Endodermal cell (in vitro differentiated cells): ENCODE measurements at regions not wholly inside any gene's neighbourhood (a gene's known extent, or its start where the extent isn't known, plus 50 kb on each side); places are given as distances from the start of the nearest gene placed in this dataset.

Experiments
- DNase-seq: peaks from one replicate; pipeline ENCODE4 v3.0.0-alpha.2; 2017
- H3K27ac ChIP-seq: 2 replicates; pipeline ENCODE4 v1.5.1; 2013; ENCODE audit warnings: mild to moderate bottlenecking, low read depth, low read length, moderate library complexity
- H3K27me3 ChIP-seq: 2 replicates; pipeline ENCODE4 v1.6.1; 2013; ENCODE audit warnings: mild to moderate bottlenecking, low read length, moderate library complexity; ENCODE audit not compliant: insufficient read depth, control insufficient read depth, poor library complexity, severe bottlenecking
- H3K36me3 ChIP-seq: 2 replicates; pipeline ENCODE4 v1.7.0; 2013; ENCODE audit warnings: mild to moderate bottlenecking, low read length, moderate library complexity; ENCODE audit not compliant: control insufficient read depth, insufficient read depth
- H3K4me1 ChIP-seq: one replicate; pipeline ENCODE4 v1.7.0; 2013; ENCODE audit warnings: low read length; ENCODE audit not compliant: control insufficient read depth, insufficient read depth
- H3K4me3 ChIP-seq: 2 replicates; pipeline ENCODE4 v1.5.1; 2013; ENCODE audit warnings: mild to moderate bottlenecking, low read length, moderate library complexity
- H3K9ac ChIP-seq: 2 replicates; pipeline ENCODE4 v1.6.1; 2013; ENCODE audit warnings: mild to moderate bottlenecking, low read length, moderate library complexity; ENCODE audit not compliant: poor library complexity, severe bottlenecking; ENCODE audit errors: extremely low read depth
- H3K9me3 ChIP-seq: 2 replicates; pipeline ENCODE4 v1.6.1; 2013; ENCODE audit warnings: mild to moderate bottlenecking, low read length, moderate library complexity; ENCODE audit not compliant: control insufficient read depth
- H3K27ac Mint-ChIP-seq: 2 replicates; pipeline ENCODE4 v1.8.0; 2020; ENCODE audit warnings: mixed read lengths
- H3K27me3 Mint-ChIP-seq: 2 replicates; pipeline ENCODE4 v1.8.0; 2021; ENCODE audit warnings: mild to moderate bottlenecking, mixed read lengths; ENCODE audit not compliant: insufficient read depth
- H3K36me3 Mint-ChIP-seq: 2 replicates; pipeline ENCODE4 v1.8.0; 2020; ENCODE audit warnings: low read depth, mixed read lengths
- H3K4me1 Mint-ChIP-seq: 2 replicates; pipeline ENCODE4 v1.8.0; 2020; ENCODE audit warnings: mixed read lengths
- H3K4me3 Mint-ChIP-seq: 2 replicates; pipeline ENCODE4 v1.8.0; 2020; ENCODE audit warnings: mild to moderate bottlenecking, moderate library complexity, mixed read lengths
- H3K9me3 Mint-ChIP-seq: 2 replicates; pipeline ENCODE4 v1.8.0; 2020; ENCODE audit warnings: mild to moderate bottlenecking, mixed read lengths
- CTCF ChIP-seq: fragments of 200-600 bp; sonication (generic); conservative IDR thresholded peaks from 2 replicates; pipeline ENCODE4 v1.5.0; 2021; ENCODE audit warnings: antibody characterized with exemption, mild to moderate bottlenecking
- WGBS, 2 experiments: methylation state at CpG; one replicate each; pipeline versions ENCODE4 v1.1.5 to v1.1.7; 2013; ENCODE audit warnings: missing lambda C conversion rate in 2 of 2, mixed read lengths in 1 of 2; ENCODE audit not compliant: insufficient coverage in 1 of 2, insufficient read length in 1 of 2; 5-methylcytosine and 5-hydroxymethylcytosine counted together

- Histone ChIP-seq H3K4me1 (no peaks in the 10 kb centered on the region), H3K36me3 (no peaks in the 10 kb centered on the region), H3K4me3 (no peak overlapping the region), H3K9me3 (peaks cover 11% of the 10 kb centered on the region), H3K9ac (no peak overlapping the region), H3K27me3 (no peaks in the 10 kb centered on the region), H3K27ac (no peak overlapping the region)
- 60 to 96% methylated on average over 1 to 2 of the region's 2 CpGs for WGBS, 2 experiments
- peaks cover 17% of the 10 kb centered on the region for H3K27me3 Mint-ChIP-seq
- no peaks in the 10 kb centered on the region for H3K36me3 Mint-ChIP-seq
- H3K9me3 Mint-ChIP-seq = peaks cover 9% of the 10 kb centered on the region
- no peak for DNase-seq
- peaks cover 20% of the 10 kb centered on the region for H3K4me1 Mint-ChIP-seq
- no peak overlapping the region for H3K4me3 Mint-ChIP-seq
- no peak for TF ChIP-seq CTCF
- no peak overlapping the region for H3K27ac Mint-ChIP-seq
These were observed 58.6 kb upstream of the SDK1 start for GRCh38 chr7:3242398-3242972.

- WGBS, 2 experiments = 57 to 87% methylated on average over 4 to 5 of the region's 5 CpGs
- Mint-ChIP-seq H3K27me3 (peaks cover 10% of the 10 kb centered on the region), H3K4me1 (peaks cover 20% of the 10 kb centered on the region), H3K9me3 (peaks cover 12% of the 10 kb centered on the region), H3K4me3 (no peak overlapping the region), H3K36me3 (no peaks in the 10 kb centered on the region), H3K27ac (no peak overlapping the region)
- Histone ChIP-seq H3K27ac (no peak overlapping the region), H3K4me1 (no peaks in the 10 kb centered on the region), H3K27me3 (no peaks in the 10 kb centered on the region), H3K9ac (no peak overlapping the region), H3K36me3 (no peaks in the 10 kb centered on the region), H3K9me3 (peaks cover 11% of the 10 kb centered on the region), H3K4me3 (no peak overlapping the region)
- no peak for DNase-seq
- TF ChIP-seq CTCF = no peak
These were observed 57.8 kb upstream of the SDK1 start for GRCh38 chr7:3243256-3243655.

GRCh38 chr7:3243680-3244079 lies 57.4 kb upstream of the SDK1 start:
- WGBS, 2 experiments = 92 to 93% methylated on average over 15 of the region's 15 CpGs
- no peaks in the 10 kb centered on the region for H3K36me3 Mint-ChIP-seq
- Histone ChIP-seq H3K27ac (no peak overlapping the region), H3K4me3 (no peak overlapping the region), H3K36me3 (no peaks in the 10 kb centered on the region), H3K9ac (no peak overlapping the region), H3K4me1 (no peaks in the 10 kb centered on the region), H3K9me3 (peaks cover 11% of the 10 kb centered on the region), H3K27me3 (no peaks in the 10 kb centered on the region)
- H3K4me1 Mint-ChIP-seq = peaks cover 24% of the 10 kb centered on the region
- H3K4me3 Mint-ChIP-seq = no peak overlapping the region
- TF ChIP-seq CTCF = no peak
- DNase-seq = no peak
- H3K9me3 Mint-ChIP-seq = peaks cover 12% of the 10 kb centered on the region
- peaks cover 9% of the 10 kb centered on the region for H3K27me3 Mint-ChIP-seq
- no peak overlapping the region for H3K27ac Mint-ChIP-seq
